ENCODE measurements at regions not wholly inside any gene's neighbourhood (a gene's known extent, or its start where the extent isn't known, plus 50 kb on each side); places are given as distances from the start of the nearest gene placed in this dataset.
A peak's percentile ranks its signal among the peaks of the same experiment; 100 is the strongest.
"Not testable (repeated sequence)": the region's sequence is repeated elsewhere in the genome, so short reads cannot be mapped to it uniquely, and the experiment has no call there.

DNA sequence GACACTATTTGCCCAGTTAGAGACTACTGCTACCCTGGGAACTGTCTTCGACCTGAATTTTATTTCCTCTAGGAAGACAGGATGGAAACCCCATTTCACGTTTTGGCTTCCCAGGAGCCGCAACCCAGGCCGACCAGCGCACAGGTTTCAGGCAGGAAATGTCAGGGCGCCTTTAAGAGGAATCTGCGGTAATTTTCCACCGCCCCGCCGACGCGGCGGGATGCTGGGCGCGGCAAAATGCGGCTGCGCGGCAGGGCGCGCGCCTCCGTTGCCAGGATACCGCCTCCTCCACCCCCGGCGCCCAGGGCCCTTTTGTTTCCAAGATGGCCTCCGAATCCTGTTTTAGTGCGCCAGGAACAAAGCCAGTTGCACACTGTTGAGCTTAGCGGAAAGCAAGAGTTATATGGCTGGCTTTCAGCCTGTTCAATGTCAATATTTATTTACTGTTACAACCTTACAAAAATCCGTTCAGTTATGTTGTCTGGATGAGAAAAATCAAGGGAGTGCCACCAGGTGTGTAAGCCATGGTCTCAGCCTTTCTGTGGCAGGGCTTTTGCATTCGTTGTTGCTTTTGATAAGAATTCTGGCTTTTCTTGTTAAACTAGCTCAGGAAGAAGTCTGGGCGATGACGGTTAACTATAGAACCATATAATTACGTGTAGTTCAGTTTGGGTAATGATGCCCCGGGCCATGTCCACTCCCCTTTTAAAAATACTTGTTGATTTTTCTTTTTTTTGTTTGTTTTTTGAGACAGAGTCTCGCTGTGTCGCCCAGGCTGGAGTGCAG, 79.7 kb upstream of the CHD2 start:
- peak in 1 of 3 donors; percentile 90 for DNase-seq (ENCODE audit: low read depth in 3 of 3, low spot score in 2 of 3)

DNA sequence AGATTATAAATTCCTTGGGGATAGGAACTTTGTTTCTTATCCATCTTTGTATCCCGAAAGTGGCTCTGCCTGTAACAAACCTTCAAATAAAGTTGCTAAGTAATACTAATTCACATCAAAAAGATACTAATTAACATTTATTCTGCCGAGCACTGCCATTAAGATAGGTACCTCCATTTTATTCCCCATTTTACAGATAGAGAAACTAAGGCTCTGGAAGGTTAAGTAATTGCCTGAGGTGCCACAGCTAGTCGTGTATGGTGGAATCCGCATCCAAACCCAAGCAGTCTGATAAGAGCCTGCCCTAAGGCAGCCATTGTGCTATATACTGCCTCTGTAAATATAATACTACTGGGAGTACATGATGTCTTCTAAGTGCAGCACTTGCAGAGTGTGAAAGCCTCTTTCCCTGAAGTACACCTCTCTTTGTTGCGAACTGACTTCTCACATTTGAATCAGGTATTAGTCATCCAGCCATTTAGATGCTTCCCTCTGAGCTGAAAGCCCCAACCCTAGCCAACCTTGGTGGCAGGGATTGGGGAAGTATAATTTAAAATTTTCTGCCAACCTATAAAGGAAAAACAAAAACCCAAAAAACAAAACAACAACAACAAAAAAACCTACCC, 78.5 kb upstream of the CHD2 start:
- no peak for DNase-seq (ENCODE audit: low read depth in 3 of 3, low spot score in 2 of 3)

DNA sequence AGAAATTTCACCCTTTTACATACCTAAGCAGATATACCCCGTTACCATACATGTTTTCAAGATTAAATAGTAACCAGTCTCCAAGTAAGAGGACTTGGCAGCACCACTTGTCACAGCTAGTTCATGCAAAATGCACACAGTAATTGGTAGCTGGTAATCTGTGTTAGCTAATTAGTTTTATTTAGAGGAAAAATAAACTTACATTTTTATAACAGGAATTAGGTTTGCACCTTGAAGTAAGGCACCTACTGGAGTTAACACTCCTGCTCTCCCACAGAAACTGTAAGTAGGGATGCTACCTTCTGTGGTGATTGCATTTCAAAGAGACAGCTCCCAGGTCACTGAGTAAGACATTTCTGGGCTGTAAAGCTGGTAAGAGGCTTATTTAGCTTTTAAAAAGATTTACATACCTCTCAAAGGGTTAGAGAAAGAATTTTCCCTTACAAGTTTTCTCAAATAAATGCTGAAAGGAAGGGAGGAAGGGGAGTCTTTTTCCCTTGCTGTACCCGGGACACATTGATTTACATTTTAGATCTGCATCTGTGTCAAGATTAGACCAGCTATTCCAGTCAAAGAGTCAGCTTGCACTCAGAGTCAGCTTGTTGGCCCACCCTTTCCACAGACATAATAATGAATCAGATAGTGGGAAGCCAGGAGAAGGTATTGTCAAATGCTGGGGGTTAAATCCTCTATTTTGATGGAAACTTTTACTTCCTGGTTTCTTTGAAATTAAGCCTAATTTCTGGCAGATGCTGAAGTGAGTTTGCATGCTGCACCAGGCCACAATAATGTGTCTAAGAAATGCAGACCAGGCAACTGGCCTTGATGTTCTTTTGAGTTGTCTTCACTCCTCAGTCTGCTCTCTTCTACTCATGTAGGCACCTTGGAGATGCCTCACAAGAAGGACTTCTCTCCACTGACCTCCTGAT, 77.6 kb upstream of the CHD2 start:
- no peak for DNase-seq (ENCODE audit: low read depth in 3 of 3, low spot score in 2 of 3)

- DNase-seq (ENCODE audit: low read depth in 3 of 3, low spot score in 2 of 3): no peak
These were observed 74.1 kb upstream of the CHD2 start for GRCh38 chr15:92825985-92826384.

DNA sequence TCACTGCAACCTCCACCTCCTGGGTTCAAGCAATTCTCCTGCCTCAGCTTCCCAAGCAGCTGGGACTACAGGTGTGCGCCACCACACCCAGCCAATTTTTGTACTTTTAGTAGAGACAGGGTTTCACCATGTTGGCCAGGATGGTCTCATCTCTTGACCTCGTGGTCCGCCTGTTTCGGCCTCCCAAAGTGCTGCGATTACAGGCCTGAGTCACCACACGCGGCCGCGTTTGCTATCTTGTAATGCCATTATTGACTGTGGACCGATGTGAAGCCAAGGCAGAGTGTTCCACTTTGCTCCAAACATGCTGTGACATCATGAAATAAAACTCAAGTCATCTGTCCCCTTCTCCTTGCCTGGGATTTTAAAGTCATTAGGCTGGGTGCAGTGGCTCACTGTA, 72.1 kb upstream of the CHD2 start:
- DNase-seq (ENCODE audit: low read depth in 3 of 3, low spot score in 2 of 3): not testable (repeated sequence)

GRCh38 chr15:92829875-92830274, 70.2 kb upstream of the CHD2 start:
- no peak for DNase-seq (ENCODE audit: low read depth in 3 of 3, low spot score in 2 of 3)

DNA sequence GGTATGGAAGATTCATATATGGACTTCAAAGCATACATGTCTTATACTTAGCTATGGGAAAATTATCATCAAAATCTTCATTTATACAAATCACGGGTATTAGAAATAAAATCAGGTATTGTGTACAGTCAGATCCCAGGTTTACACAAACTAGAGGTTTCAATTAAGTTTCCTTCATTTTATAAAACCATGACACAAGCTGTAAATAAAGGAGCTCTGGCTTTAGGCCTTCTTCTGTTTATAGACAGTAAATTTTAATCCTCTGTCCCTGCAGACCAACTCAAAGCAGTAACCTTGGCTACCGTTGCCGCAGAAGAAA, 68.8 kb upstream of the CHD2 start:
- DNase-seq (ENCODE audit: low read depth in 3 of 3, low spot score in 2 of 3): no peak

GRCh38 chr15:92831655-92832328, 68.3 kb upstream of the CHD2 start:
- DNase-seq (ENCODE audit: low read depth in 3 of 3, low spot score in 2 of 3): peak in 1 of 3 donors; percentile 89

DNA sequence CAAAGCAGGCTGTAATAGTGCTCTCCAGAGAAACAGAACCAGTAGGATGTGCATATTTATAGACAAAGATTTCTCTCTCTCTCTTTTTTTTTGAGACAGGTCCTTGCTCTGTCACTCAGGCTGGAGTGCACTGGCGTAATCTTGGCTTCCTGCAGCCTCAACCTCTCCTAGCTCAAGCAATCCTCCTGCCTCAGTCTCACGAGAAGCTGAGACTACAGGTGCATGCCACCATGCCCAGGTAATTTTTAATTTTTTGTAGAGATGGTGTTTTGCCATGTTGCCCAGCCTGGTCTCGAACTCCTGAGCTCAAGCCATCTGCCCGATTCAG, 67.1 kb upstream of the CHD2 start:
- DNase-seq (ENCODE audit: low read depth in 3 of 3, low spot score in 2 of 3): no peak

DNA sequence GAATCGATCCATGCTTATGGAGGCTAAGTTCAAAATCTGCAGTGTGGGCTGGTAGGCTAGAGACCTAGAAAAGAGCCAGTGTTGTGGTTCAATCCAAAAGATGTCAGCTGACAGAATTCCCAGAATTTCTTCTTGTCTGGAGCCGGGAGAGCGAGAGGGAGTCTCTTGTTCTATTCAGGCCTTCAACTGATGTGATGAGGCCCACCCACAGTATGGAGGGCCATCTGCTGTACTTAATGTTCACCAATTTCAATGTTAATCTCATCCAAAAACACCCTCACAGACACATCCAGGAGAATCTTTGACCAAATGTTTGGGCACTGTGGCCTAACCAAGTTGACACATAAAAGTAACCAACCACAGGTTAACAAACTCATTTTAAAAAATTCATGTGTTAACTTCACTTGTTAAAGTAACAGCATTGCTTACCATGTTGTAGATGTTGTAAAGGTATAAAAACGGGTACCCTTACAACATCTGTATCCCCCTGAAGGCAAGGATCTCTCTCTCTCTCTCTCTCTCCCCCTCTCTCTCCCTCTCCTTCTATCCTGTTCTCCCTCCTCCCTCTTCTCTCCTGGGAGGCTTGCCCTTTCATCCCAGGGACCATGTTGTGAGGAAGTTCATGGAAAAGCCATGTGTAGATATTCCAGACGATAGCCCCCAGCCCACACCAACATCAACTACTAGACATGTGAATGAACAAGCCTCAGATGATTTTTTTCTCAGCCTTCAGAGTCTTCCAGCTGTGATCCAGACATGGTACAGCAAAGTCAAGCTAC, 66.4 kb upstream of the CHD2 start:
- no peak for DNase-seq (ENCODE audit: low read depth in 3 of 3, low spot score in 2 of 3)

GRCh38 chr15:92839696-92840095, 60.4 kb upstream of the CHD2 start:
- no peak for DNase-seq (ENCODE audit: low read depth in 3 of 3, low spot score in 2 of 3)

- DNase-seq (ENCODE audit: low read depth in 3 of 3, low spot score in 2 of 3): no peak
These were observed 60.0 kb upstream of the CHD2 start for GRCh38 chr15:92840149-92840548.

- no peak for DNase-seq (ENCODE audit: low read depth in 3 of 3, low spot score in 2 of 3)
These were observed 56.8 kb upstream of the CHD2 start for GRCh38 chr15:92843326-92843725.

DNA sequence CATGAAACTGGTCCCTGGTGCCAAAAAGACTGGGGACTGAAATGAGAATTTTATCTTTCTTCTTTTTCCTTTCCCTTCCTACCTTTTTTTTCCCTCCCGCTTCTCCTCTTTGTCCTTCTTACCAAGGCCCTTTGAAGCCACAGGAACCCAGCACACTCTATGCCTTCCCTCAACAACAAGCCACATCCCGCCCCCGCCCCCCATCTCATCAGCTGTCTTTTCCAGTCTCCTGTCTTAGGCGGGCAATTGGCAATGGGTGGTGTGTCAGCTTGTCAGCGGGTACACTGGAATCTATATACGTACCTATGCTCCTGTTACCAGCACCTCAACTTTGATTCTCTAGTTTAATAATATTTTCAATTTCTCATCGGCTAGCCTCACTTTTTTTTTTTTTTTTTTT, 56.3 kb upstream of the CHD2 start:
- no peak for DNase-seq (ENCODE audit: low read depth in 3 of 3, low spot score in 2 of 3)

DNA sequence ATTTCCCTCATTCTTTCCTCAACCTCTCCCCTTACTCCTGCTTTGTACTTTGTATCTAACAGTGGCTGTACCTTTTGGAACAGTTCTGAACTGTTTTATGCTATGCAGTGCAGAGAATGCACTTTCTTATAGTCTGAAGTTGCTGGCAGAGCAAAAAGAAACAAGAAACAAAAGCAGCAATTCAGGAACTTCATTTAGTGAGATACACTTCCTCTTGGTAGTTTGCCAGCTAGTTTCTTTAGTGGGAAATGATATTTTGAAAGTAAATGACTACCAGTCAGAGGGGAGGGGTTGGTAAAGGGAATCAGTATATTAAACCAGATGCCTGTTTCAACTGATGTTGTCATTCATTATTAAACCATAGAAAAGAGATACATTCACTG, 55.0 kb upstream of the CHD2 start:
- no peak for DNase-seq (ENCODE audit: low read depth in 3 of 3, low spot score in 2 of 3)

DNA sequence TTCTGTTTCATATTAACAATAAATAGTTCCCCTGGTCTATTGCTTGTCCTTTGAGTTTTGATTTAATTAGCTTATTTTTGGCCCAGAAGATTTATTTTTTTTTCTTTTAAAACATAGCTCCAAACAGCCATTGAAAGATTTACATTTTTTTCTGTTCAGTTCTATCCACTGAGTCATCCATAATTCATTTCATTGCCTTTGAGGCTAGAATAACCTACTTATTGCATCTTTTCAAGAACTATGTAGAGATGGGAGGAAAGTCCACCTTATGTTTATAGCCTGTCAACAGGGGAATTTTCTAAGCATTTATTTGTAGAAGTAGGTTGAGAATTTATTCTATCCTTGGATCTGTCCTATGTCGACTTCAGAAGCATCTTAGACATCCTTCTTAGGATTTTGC, 53.4 kb upstream of the CHD2 start:
- DNase-seq (ENCODE audit: low read depth in 3 of 3, low spot score in 2 of 3): no peak

- no peak for DNase-seq (ENCODE audit: low read depth in 3 of 3, low spot score in 2 of 3)
These were observed 52.3 kb upstream of the CHD2 start for GRCh38 chr15:92847841-92848240.

DNA sequence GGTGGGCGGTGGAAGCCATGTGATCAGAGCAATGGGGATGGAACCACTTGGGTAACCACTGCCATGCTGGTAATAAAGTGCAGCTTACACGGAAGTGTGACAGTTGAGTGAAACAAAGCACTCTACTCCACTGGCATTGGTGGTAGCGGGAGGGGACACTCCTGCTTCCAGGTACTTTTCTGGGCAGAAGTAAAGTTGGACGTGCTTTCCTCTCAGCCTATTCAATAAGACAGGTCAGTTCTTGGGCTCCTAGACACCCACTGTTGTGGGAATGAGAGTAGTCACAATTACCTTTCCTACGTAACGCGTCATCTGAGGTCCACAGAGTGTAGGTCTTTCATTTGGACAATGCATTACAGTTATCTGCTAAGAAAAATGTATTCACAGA, 51.7 kb upstream of the CHD2 start:
- no peak for DNase-seq (ENCODE audit: low read depth in 3 of 3, low spot score in 2 of 3)

DNA sequence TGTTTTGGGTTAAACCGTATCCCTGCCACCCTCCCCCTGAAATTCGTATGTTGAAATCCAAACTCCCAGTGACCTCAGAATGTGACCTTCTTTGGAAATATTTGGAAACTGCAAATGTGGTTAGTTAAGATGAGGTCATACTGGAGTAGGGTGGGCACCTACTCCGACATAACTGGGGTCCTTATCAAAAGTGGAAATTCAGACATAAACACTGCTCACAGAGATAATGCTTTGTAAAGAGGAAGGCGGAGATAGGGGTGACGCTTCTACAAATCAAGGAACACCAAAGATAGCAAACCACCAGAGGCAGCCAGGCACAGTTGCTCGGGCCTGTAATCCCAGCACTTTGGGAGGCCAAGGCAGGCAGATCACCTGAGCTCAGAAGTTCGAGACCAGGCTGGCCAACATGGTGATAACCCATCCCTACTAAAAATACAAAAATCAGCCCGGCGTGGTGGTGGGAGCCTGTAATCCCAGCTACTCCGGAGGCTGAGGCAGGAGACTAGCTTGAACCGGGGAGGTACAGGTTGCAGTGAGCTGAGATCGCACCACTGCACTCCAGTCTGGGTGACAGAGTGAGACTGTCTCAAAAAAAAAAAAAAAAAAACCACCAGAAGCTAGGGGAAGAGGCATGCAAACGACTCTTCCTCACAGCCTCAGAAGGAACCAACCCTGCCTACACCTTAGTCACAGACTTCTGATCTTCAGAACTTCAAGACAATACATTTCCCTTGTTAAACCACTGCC, 51.1 kb upstream of the CHD2 start:
- no peak for DNase-seq (ENCODE audit: low read depth in 3 of 3, low spot score in 2 of 3)

DNA sequence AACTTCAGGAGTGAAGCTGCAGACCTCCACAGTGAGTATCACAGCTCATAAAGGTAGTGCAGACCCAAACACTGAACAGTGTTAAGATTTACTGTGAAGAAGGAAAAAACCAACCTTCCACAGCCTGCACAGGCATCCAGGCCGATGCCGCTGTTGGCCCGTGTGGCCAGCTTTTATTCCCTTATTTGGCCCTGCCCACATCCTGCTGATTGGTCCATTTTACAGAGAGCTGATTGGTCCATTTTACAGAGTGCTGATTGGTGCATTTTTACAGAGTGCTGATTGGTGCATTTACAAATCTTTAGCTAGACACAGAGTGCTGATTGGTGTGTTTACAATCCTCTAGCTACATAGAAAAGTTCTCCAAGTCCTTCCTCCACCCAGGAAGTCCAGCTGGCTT, 49.9 kb upstream of the CHD2 start:
- DNase-seq (ENCODE audit: low read depth in 3 of 3, low spot score in 2 of 3): not testable (repeated sequence)
